Endothelial cell of umbilical vein (primary cell): ENCODE measurements at regions not wholly inside any gene's neighbourhood (a gene's known extent, or its start where the extent isn't known, plus 50 kb on each side); places are given as distances from the start of the nearest gene placed in this dataset.

Source experiments
- BruUV-seq: library from RNA; stranded (reverse); fragments of 400-500 nt; replicated peaks from 2 replicates; lab custom pipeline; 2021; lab: Mats Ljungman, UMichigan
- CTCF ChIA-PET: fragments of 300-600, 350-600 bp; sonication (Branson Sonifier 250); formaldehyde crosslinking; loops from one replicate; lab custom pipeline; 2021; ENCODE audit warnings: antibody characterized with exemption, inconsistent platforms; lab: Charles Lee
- POLR2A ChIA-PET: fragments of 300-600, 350-600 bp; sonication (Branson Sonifier 250); formaldehyde crosslinking; loops from one replicate; lab custom pipeline; 2021; ENCODE audit warnings: antibody characterized with exemption, inconsistent platforms; lab: Charles Lee
- DNase-seq: peaks from one replicate; pipeline ENCODE4 v3.0.0-alpha.2; 2011; ENCODE audit warnings: low read depth, low spot score
- FAIRE-seq: peaks from 2 replicates; lab custom pipeline; 2011; peaks lifted over from hg19 to GRCh38; lab: Jason Lieb, UNC
- H2AFZ ChIP-seq: 2 replicates; pipeline ENCODE4 v1.6.0; 2012; ENCODE audit warnings: low read depth, low read length, control low read depth, inconsistent platforms
- H3K27ac ChIP-seq: 2 replicates; pipeline ENCODE4 v1.5.1; 2011; ENCODE audit warnings: low read depth, mild to moderate bottlenecking, control low read depth, low read length, moderate library complexity; ENCODE audit not compliant: insufficient read depth
- H3K27me3 ChIP-seq, 2 experiments: 2 replicates each; pipeline versions ENCODE4 v1.6.0 to v1.6.1; 2011; ENCODE audit warnings: low read length in 2 of 2, mixed read lengths in 1 of 2; ENCODE audit not compliant: control insufficient read depth in 2 of 2, insufficient read depth in 2 of 2
- H3K36me3 ChIP-seq, 2 experiments: 2 replicates in 1 of 2; 3 replicates in 1 of 2; pipeline ENCODE4 v1.5.1; 2011; ENCODE audit warnings: low read length in 2 of 2, mild to moderate bottlenecking in 1 of 2, moderate library complexity in 1 of 2; ENCODE audit not compliant: control insufficient read depth in 2 of 2, insufficient read depth in 2 of 2; ENCODE audit errors: extremely low read depth in 1 of 2
- H3K4me1 ChIP-seq: 3 replicates; pipeline ENCODE4 v1.5.1; 2011; ENCODE audit warnings: mild to moderate bottlenecking, low read length; ENCODE audit not compliant: control insufficient read depth, insufficient read depth; ENCODE audit errors: extremely low read depth
- H3K4me2 ChIP-seq: 2 replicates; pipeline ENCODE4 v1.6.1; 2011; ENCODE audit warnings: low read length, control low read depth, mixed read lengths; ENCODE audit not compliant: insufficient read depth
- H3K4me3 ChIP-seq, 3 experiments: fragments of 200-600 bp in 1 of 3; sonication (generic), shearing (Covaris generic) in 1 of 3; replicated peaks in 1 of 3; 2 replicates each; pipeline ENCODE4 v1.5.1; 2011 to 2016; ENCODE audit warnings: control low read depth in 3 of 3, low read length in 3 of 3, mild to moderate bottlenecking in 2 of 3, inconsistent platforms in 1 of 3, low read depth in 1 of 3, moderate library complexity in 1 of 3; ENCODE audit not compliant: insufficient read depth in 1 of 3
- H3K79me2 ChIP-seq: 2 replicates; pipeline ENCODE4 v1.6.0; 2012; ENCODE audit warnings: low read length, inconsistent platforms; ENCODE audit not compliant: control insufficient read depth, insufficient read depth
- H3K9ac ChIP-seq: replicated peaks from 2 replicates; pipeline ENCODE3; 2011; ENCODE audit warnings: low read length, control low read depth; ENCODE audit not compliant: insufficient read depth; ENCODE audit errors: extremely low read depth
- H3K9me1 ChIP-seq: replicated peaks from 3 replicates; pipeline ENCODE4 v1.6.0; 2011; ENCODE audit warnings: mild to moderate bottlenecking, low read length; ENCODE audit not compliant: control insufficient read depth, insufficient read depth; ENCODE audit errors: extremely low read depth
- H3K9me3 ChIP-seq: replicated peaks from 2 replicates; pipeline ENCODE4 v1.5.1; 2012; ENCODE audit warnings: low read length, inconsistent platforms; ENCODE audit not compliant: control insufficient read depth, insufficient read depth
- H4K20me1 ChIP-seq: replicated peaks from 2 replicates; pipeline ENCODE3; 2011; ENCODE audit warnings: mild to moderate bottlenecking, low read length; ENCODE audit not compliant: control insufficient read depth, insufficient read depth; ENCODE audit errors: extremely low read depth
- EZH2 ChIP-seq: IDR thresholded peaks from 2 replicates; pipeline ENCODE4 v1.6.1; 2012; ENCODE audit warnings: borderline replicate concordance, low read depth, mild to moderate bottlenecking, moderate library complexity, low read length, inconsistent platforms; ENCODE audit not compliant: severe bottlenecking
- FOS ChIP-seq: IDR thresholded peaks from 2 replicates; pipeline ENCODE4 v1.6.1; 2011; ENCODE audit warnings: mild to moderate bottlenecking, low read length, moderate library complexity, borderline replicate concordance; ENCODE audit not compliant: insufficient read depth
- GATA2 ChIP-seq: IDR thresholded peaks from 2 replicates; pipeline ENCODE4 v1.7.0; 2011; ENCODE audit warnings: low read depth, mild to moderate bottlenecking, moderate library complexity, mixed read lengths, low read length; ENCODE audit not compliant: insufficient read length, insufficient read depth
- JUN ChIP-seq: IDR thresholded peaks from 2 replicates; pipeline ENCODE4 v1.6.1; 2011; ENCODE audit warnings: borderline replicate concordance, low read depth; ENCODE audit not compliant: insufficient read length, insufficient read depth
- MYC ChIP-seq: IDR thresholded peaks from one replicate; pipeline ENCODE4 v1.6.1; 2011; ENCODE audit warnings: mild to moderate bottlenecking, low read depth, low read length
- POLR2A ChIP-seq: IDR thresholded peaks from 2 replicates; pipeline ENCODE4 v1.6.1; 2012; ENCODE audit warnings: low read depth, mild to moderate bottlenecking, control low read depth, low read length
- POLR2AphosphoS5 ChIP-seq: IDR thresholded peaks from 2 replicates; pipeline ENCODE4 v1.6.1; 2012; ENCODE audit warnings: low read depth, mild to moderate bottlenecking, control low read depth, low read length, moderate library complexity; ENCODE audit not compliant: insufficient read depth
- dilution Hi-C: fragments of 300-500 bp; cut with MboI; formaldehyde crosslinking; loops from one replicate; pipeline ENCODE4 v1.15.0; 2019; ENCODE audit warnings: low sequenced_read_pairs; ENCODE audit not compliant: extremely low pct_ligation_motif_present
- intact Hi-C: fragments of 100-400 bp; cut with micrococcal nuclease; formaldehyde crosslinking; loops from one replicate; pipeline ENCODE4 v1.10.0; 2022
- TF ChIP-seq, protein P1 (sequence below): IDR thresholded peaks from 2 replicates; pipeline ENCODE4 v1.6.1; 2011; ENCODE audit not compliant: insufficient read depth, insufficient read length
- TF ChIP-seq, protein P2 (sequence below), 2 donors: IDR thresholded peaks; 1 replicate in 1 of 2; 2 replicates in 1 of 2; pipeline ENCODE4 v1.5.1; 2011; ENCODE audit warnings: low read length in 2 of 2, mild to moderate bottlenecking in 2 of 2, moderate library complexity in 2 of 2, control low read depth in 1 of 2, inconsistent platforms in 1 of 2, low read depth in 1 of 2; ENCODE audit not compliant: insufficient read depth in 1 of 2; ENCODE audit errors: extremely low read depth in 1 of 2

DNA sequence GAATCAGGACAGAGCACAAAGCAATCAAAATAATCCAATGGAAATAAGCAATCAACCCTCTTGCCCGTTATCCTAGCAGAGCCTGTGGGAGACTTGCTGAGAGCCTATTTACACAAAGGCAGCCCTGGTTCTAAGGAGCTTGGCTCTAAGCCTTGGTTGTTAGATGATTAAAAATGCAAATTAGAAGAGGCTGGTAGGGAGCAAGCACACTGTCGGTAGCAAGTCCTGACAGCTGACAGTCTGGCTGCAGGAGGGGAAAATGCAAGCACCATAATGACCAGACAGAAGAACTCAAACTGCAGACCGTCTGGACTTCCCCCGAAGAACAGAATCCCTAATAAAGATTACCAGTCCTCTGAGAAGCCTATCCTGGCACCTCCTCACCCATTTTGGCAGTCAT, 131.8 kb upstream of the CTTNBP2 start:
- intact Hi-C loops (no loop called here), dilution Hi-C loops (no loop called here)
- TF ChIP-seq POLR2AphosphoS5 (no peak), POLR2A (no peak), JUN (no peak), EZH2 (no peak), MYC (no peak), GATA2 (no peak), FOS (no peak)
- TF ChIP-seq, protein P1, sequence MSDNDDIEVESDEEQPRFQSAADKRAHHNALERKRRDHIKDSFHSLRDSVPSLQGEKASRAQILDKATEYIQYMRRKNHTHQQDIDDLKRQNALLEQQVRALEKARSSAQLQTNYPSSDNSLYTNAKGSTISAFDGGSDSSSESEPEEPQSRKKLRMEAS = no peak
- TF ChIP-seq, protein P2, sequence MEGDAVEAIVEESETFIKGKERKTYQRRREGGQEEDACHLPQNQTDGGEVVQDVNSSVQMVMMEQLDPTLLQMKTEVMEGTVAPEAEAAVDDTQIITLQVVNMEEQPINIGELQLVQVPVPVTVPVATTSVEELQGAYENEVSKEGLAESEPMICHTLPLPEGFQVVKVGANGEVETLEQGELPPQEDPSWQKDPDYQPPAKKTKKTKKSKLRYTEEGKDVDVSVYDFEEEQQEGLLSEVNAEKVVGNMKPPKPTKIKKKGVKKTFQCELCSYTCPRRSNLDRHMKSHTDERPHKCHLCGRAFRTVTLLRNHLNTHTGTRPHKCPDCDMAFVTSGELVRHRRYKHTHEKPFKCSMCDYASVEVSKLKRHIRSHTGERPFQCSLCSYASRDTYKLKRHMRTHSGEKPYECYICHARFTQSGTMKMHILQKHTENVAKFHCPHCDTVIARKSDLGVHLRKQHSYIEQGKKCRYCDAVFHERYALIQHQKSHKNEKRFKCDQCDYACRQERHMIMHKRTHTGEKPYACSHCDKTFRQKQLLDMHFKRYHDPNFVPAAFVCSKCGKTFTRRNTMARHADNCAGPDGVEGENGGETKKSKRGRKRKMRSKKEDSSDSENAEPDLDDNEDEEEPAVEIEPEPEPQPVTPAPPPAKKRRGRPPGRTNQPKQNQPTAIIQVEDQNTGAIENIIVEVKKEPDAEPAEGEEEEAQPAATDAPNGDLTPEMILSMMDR (IDR thresholded peaks at IDR 0.05; ENCODE audit: extremely low read depth in 1 of 2, insufficient read depth in 1 of 2, low read depth in 1 of 2, low read length in 2 of 2) = no peak
- ChIA-PET POLR2A (no interaction called here), CTCF (no interaction called here)
- BruUV-seq = no TSS peak
- H3K27me3 ChIP-seq = no peaks in the 10 kb centered on the region
- H3K27ac ChIP-seq = no peak overlapping the region
- no peak overlapping the region for H3K4me3 ChIP-seq
- H3K4me2 ChIP-seq = no peak overlapping the region
- no peaks in the 10 kb centered on the region for H3K79me2 ChIP-seq
- no peaks in the 10 kb centered on the region for H3K9me3 ChIP-seq
- DNase-seq (no peak), FAIRE-seq (no peak)
- H2AFZ ChIP-seq = no peak overlapping the region
- H3K9ac ChIP-seq = no peak overlapping the region
- no peaks in the 10 kb centered on the region for H3K36me3 ChIP-seq
- no peaks in the 10 kb centered on the region for H3K4me1 ChIP-seq
- no peaks in the 10 kb centered on the region for H4K20me1 ChIP-seq
- no peaks in the 10 kb centered on the region for H3K9me1 ChIP-seq
